SKM-1 treated with dmso at 0.1 percent for 144 hours (cell line): ENCODE measurements at regions not wholly inside any gene's neighbourhood (a gene's known extent, or its start where the extent isn't known, plus 50 kb on each side); places are given as distances from the start of the nearest gene placed in this dataset.

ENCODE experiments used
- DNase-seq: peaks from one replicate; lab custom pipeline; 2025; ENCODE audit not compliant: unreplicated experiment; lab: John Stamatoyannopoulos, UW

DNA sequence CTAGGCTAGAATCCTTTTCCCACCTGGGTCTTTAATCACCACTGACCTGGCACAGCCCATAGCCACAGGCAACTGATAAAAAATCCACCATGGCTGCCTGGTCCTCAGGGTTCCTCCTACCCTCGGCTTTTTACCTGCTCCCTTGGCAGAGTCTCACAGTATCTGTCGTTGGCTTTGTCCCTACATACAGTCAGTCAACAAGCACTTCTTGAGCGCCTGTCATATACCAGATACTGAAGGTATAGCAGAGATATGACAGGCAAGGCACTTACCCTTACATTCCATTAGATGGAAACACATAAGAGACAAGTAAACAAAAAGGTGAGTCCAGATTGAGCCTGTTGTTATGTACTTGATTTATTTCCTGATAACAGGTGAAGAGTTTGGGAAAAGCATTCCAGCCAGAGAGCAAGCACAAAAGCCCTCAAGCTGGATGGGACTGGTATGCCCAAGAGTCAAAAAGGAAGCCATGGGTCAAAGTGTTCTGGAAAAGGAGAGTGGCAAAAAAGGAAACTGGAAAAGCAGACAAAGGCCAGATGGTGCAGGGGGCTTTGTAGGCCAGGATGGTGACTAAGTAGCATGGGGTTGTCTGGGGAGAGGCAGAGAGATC, 247.0 kb downstream of the CHD9NB start:
- DNase-seq, result no peak

DNA sequence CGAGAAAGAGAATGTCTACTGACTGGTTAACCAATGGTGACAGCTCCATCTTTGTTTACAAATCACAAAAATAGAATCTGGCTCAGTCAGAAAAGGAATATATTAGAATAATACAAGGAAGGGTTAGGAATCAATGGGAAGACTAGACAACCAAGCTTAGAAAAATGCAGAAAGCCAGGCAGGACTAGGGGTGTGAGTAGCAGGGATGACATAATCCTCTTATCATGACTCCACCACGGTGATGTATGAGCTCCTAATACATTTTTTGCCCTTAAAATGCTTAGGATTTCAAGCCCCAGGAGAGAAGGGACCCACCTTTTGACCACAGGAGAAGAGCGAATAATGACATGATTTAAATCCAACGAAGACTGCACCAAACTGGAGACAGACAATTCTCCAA, 252.3 kb downstream of the CHD9NB start:
- no peak for DNase-seq

DNA sequence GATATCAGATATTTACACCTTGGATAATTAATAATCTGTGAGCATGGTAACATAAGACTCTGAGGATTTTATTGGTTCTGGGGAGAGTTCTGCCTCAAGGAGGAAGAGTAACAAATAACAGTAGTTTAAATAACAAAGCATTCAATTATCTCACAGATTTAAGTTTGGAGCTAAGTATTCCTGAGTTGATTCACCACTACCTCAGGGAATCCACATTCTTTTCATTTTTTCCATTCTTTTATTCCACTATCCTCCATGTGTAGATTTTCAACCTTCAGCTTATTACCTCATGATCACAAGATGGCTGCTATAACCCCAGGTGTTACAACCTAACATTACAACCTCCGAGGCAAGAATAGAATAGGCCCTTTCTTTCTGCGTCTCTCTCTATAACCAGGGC, 252.2 kb upstream of the TOX3 start:
- DNase-seq, result no peak

DNA sequence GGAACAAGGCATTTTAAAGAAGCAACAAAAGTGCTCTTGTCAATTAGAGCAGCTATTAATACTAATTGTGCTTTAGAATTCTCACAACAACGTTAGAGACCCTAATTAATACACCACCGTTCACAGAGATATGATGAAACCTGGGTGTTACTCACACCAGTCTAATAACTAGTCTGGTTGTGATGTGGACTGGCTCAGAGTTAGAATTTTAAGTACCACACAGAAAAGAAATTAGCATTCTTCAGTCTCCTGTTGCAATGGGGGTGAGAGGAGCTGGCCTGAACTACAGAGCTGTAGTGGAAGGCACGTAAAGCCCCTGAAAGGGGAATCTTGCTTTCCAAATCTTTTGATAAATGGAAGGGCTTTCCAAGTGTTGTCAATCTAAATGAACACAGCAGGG, 240.8 kb upstream of the TOX3 start:
- no peak for DNase-seq

DNA sequence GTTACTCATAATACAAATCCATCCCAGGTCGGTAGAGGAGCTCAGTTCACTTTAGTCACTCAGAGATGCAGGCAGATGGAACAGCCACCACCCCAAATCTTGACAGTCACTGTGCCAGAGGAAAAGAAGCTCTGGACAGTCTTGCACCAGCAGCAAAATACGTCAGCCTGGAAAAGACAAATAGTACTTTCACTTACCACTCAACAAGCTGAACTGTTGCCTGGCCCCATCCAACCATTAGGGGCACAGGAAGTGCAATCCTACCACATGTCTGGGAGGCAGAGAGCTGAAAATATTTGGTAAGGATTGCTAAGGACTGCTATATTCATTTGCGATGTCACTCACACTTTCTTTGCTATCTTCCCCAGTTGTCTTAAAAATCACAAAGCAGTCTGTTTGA, 239.1 kb upstream of the TOX3 start:
- DNase-seq, result no peak

DNA sequence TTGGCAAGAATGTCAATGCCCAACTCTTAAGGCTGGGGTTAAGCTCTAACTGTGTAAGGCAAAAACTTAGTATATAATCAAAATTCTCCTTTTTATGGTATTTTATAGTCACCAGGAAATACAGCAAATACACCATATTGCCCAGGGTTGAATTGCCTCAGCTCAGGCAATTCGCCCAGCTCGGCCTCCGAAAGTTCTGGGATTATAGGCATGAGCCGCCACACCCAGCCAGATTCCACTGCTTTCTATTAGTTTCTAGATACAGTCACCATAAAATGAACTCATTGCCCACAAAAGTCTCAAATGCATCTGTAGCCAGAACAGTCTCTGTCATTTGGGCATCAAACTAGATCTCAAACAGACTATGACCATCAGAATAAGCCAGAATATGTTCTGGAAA, 238.7 kb upstream of the TOX3 start:
- no peak for DNase-seq

DNA sequence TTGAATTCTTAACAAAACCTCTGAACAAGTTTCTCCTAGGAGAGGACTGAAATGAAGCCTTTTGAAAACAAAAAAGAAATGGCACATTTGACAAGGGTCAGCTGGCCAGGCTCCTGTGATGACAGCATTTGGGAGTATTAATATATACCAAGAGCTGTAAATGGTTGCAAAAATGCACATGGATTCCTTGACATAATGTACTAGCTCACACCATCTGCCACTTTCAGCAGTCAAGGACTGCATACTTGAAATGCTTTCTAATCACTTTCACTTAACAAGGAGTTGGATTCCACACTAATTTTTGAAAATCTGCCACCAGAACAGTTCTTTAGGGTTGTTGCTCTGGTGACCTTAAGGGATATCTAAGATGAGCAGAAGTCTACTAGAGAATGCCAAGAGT, 236.7 kb upstream of the TOX3 start:
- DNase-seq, result no peak

DNA sequence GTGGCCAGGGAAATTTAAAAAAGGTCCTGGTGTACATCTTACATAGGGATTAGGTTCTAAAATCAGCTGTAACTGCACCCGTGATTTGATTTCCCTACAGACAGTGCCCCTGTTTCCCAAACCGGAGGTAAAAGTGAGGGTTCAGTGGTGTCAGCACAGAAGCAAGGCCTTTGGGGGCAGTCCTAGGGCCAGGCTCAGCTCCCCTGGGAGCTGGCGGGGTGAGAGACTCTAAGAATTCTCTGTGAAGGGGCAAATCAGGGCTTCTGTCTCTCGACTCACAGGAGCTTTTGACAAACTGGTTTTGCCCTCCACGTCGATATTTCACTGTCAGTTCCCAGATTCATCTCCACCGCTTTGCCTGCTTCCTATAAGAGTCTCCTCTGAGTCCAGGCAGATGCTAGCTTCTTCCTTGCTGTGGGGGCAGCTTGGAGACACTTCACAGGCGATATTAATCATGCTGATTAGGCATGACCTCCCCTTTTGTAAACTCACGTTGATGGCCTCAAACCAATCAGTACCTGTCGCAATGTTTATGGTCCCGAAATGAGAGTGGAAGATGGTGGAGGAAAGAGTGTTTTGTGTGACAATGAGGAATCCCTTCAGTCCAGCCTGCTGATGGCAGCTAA, 234.2 kb upstream of the TOX3 start:
- no peak for DNase-seq

DNA sequence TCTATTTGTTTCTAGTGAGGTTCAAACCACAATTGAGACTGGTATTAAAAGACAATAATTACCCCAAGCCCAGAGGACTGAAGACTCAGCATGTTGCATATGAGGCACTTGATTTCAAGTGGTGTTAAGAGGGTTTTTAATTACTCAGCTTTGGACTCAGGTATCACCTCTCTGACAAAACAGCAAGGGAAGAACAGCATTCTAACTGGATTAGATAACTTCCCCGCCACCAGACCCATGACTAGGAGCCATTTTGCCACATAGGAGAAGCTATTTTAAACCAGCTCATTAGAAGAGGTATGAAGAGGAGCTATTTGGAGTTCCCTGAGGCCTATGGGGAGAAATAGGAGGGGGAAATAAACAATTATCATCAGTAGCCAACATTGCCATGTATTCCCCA, 226.1 kb upstream of the TOX3 start:
- DNase-seq, result no peak

DNA sequence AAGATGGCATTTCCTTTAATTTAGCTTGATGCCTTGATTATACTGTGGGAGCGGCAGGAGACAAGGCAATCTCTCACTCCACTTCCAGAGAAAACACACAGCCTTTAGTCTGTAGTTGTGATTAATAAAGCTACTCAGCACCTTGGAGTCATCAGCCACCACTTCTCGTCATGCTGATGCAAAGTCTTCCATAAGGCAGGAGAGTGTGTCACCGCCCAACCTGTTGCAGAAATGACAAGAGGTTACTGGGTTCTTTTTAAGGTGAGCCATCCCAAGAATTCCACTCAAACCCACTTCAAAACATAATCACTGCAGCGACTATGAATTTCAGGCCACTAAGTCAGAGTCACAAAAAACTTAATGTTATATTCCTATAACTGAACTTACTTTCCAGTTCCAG, 223.9 kb upstream of the TOX3 start:
- no peak for DNase-seq

DNA sequence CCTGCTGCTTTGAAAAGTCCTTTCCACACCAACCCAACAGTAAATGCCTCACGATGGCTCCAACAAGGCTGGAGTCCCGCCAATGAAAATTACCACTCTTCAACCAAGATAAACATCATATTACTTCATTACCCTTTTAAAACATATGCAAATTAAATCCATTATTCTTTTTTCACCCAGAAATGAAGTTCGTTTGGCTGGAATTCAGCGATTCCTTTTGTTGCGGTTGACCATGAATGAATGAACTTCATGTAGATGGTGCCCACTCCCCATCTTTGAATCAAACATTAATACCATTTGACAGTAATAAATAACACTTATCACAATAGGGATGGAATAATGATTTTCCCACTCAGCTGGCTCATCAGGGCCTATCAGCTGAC, 211.5 kb upstream of the TOX3 start:
- DNase-seq, result no peak

DNA sequence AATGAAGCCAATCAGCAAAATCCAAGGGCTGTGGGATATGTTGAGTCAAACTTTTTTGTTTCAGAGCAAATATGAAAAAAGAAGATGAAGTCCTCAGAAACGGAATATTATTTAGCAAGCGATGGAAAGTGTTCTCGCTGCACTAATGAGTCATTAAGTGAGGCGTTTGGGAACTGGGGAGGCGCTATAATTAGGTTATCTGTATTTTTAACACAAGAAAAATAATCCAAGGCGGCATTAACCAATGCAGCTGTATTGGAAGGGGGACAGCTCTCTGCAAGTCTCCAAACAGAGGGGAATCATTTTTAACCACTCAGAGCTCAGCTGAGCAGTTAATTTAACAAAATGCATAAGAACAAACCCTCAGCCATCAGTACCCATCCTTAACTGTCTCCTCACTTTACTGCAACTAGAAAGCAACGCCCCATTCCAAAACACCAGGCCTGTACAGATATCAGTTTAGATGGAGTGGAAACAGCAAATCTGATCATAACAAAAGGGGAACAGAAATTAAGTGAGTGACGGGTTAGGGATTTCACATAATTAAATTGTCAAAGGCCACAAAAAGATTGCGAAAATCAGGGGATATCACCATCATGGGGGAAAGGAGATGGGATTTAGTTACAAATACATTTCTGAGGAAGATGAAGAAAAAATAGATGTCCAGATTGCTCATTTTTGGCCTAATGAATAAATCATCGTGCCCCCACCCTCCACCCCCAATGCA, 211.0 kb upstream of the TOX3 start:
- no peak for DNase-seq

DNA sequence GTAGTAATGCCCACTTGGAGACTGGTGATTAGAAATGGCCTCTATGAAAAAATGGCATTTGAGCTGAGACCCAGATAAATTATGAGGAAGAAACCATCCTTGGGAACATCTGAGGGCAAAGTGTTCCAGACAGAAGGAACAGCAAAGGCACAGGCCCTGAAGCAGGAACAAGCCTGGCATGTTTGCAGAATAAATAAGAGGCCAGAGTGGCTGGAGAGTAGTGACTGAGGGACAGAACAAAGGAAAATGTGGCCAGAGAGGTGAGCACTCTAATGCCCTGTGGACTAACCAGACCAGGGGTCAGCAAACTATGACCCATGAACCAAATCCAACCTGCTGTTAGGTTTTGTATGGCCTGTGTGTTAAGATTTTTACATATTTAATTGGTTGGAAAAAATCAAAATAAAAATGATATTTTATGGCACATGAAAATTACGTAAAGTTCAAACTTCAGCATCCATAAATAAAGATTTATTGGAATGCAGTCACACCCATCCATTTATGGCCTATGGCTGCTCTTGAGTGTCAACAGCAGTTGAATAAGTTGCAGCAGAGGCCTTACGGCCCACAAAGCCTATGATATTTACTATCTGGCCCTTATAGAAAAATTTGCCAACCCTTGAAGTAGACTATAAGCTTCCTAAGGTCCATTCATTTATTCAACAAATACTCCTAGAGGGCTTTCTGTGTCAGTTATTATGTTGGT, 210.0 kb upstream of the TOX3 start:
- DNase-seq, result no peak

DNA sequence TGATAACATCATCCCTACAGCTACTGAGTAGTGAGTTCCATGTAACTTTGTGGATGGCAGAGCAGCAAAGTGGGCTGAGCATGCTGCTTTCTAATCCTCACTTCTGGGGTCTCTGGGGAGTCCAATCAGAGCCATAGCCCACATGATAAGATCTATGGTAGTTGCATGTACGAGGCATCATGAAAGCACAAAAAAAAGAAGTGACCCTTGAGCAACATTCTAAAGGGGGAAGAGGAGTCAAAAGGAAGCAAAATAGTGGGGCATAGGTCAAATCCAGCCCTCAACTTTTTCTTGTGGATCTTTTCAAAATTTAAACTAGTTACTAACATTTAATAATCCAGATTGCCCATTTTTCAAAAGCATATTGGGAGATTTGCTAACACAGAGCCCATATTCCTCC, 208.5 kb upstream of the TOX3 start:
- DNase-seq, result peak; percentile 25

DNA sequence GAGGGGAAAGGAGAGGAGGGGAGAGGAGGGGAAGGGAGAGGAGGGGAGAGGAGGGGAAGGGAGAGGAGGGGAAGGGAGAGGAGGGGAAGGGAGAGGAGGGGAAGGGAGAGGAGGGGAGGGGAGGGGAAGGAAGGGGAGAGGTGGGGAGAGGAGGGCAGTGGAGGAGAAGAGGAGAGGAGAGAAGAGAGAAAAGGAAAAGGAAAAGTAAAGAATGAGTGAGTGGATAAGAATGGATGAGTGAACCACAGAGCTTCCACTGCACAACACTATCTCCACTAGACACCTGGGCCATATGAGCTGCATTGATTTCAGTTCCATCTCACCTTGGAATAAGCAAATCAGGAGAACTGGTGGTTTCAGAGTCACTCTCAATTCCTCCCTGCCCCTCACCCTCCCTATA, 204.1 kb upstream of the TOX3 start:
- DNase-seq, result no peak

DNA sequence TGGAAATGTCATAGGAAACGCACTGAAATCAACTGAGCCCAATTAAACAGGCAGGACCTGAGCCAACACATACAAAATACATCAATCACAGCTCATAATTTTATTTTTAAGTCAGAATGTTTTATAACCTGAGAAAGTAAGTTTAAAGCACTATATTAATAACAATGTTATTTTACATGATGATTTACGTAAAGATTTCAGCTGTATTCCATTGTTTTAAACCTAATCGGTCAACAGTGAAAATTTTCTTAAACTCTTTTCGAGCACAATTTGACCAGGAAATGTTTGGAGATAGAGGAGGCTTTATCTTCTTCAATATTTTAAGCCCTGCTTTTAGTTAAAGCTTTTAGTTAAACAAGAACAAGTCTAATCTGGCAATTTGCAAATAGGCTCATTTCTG, 201.8 kb upstream of the TOX3 start:
- no peak for DNase-seq

DNA sequence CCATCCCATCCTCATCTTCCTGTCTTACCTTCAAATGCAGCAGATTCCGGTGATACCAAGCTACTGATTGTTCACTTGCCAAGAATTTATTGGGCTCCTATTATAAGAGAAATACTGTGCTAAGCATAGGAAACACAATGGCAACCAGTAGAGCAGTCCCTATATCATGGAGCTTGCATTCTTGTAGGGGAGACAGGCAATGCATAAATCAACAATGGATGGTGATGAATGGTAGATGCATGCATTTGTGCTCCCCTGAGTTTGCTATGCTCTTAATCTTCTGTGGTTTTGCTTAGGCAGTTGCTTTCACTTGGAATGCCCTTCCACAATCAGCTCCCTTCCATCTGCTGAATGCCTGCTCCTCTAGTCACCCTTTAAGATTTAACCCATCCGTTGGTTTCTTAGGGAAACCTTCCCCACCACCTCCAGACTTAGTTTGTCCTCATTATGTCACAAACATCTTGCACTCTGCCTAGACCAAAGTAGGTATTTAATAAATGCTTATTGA, 200.2 kb upstream of the TOX3 start:
- DNase-seq, result no peak

DNA sequence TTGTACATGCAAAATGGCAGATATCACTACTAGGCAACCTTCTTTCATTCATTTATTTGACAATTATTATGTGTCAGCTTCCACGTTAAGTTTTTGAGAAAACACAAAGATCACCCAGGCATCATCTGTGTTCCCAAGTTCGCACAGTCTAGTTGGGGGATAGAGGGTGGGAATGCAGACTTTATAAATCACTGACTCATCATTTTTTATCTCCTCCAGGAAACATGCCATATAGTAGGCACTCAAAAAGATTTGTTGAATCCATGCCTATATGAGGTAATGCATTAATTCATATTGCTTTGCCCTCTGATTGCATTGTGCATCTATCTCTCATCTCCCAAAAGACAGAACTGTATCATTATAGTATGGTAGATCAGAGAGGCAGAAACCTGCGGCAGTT, 196.8 kb upstream of the TOX3 start:
- DNase-seq, result no peak

DNA sequence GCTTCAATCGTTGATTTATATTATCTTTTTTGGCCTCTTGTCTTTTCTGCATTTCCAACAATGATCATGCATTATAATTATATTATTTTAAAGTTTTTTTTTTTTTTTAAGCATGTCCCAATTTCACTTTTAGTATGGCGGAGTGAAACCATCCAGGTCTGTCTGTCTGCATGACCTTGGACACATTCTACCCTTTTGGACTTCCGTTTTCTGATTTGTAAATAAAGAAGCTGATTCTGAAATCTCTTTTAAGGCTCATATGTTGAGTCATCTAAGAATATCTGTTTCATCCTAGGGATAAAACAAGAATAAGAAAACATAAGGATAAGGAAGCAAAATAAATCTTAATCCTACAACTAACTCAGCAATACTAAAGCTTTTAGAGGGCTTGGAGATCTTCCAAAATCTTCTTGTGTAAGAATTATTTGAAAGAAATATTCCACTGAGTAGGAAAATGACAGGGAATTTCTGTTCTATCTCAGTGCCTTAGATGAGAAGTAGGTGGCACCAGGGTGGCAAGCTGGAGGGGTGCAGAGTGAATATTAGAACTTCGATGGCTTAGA, 195.7 kb upstream of the TOX3 start:
- DNase-seq, result no peak

DNA sequence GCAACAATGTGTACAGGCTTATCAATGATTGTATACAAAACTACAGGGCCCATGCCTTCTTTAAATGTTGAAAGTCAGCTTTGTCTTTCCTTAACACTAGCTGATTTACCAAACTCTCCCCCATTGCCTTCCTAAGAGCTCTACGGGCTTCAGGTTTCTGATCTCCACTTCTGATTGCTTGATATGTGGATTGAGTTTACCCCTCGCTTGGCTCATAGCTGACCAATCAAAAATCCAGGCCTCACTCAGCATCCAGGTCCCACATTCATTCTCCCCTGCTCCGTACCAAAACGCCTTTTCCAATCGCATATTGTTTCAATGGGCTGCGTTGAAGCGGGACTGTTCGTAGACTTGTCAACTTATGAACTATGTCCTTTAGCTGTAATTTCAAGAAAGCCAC, 195.1 kb upstream of the TOX3 start:
- DNase-seq, result no peak

DNA sequence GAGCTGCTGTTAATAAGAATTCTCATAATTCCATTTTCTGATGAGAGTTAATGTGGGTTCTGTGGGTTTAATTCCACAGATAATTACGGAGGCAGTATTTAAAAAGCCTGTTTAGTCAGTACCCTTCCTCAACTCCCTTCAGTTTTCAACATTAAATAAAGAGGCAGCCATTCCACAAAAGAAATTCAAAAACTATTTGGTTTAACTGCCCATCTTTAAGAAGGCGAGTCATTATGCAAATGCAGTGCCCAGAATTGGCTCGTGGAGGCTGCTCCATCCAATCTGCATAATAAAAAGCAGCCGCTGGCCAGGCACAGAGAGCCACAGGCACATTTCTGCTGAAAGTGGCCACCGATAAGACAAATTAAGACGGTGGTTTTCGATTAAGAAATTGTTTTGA, 194.4 kb upstream of the TOX3 start:
- no peak for DNase-seq

DNA sequence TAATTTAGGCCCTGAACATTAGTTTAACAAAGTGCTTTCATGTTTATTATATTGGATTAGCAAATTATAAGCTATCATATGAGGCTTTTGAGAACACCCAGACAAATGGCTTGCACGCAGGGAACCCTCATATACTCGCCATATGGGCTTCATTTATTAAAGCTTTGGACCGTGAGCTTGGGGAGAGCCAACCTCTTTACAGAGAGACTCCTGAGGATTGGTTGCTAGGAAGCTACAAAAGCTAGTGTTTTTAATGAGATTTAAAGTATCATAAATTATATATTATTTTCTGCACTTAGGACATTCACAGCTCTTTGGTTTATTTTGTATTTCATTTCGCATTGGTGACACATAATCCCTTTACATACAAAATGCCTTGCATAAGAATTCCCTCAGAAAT, 193.8 kb upstream of the TOX3 start:
- no peak for DNase-seq
